GM23248 (cell line): ENCODE measurements at regions not wholly inside any gene's neighbourhood (a gene's known extent, or its start where the extent isn't known, plus 50 kb on each side); places are given as distances from the start of the nearest gene placed in this dataset.

ENCODE experiments used
- DNase-seq: peaks from one replicate; pipeline ENCODE4 v3.0.0-alpha.2; 2015
- H2AFZ ChIP-seq: fragments of 200-600 bp; sonication (generic); 2 replicates; pipeline ENCODE4 v1.6.1; 2016; ENCODE audit warnings: antibody characterized with exemption
- H3F3A ChIP-seq: fragments of 200-600 bp; sonication (generic); 2 replicates; pipeline ENCODE4 v1.6.1; 2016; ENCODE audit warnings: mild to moderate bottlenecking, antibody characterized with exemption, mixed run types; ENCODE audit not compliant: insufficient read depth
- H3K27ac ChIP-seq: fragments of 200-600 bp; sonication (generic); 2 replicates; pipeline ENCODE4 v1.5.1; 2016; ENCODE audit warnings: mild to moderate bottlenecking
- H3K27me3 ChIP-seq: fragments of 200-600 bp; sonication (generic); replicated peaks from 2 replicates; pipeline ENCODE4 v1.6.1; 2016; ENCODE audit warnings: mild to moderate bottlenecking; ENCODE audit not compliant: insufficient read depth
- H3K36me3 ChIP-seq: fragments of 200-600 bp; sonication (generic); 2 replicates; pipeline ENCODE4 v1.6.1; 2016; ENCODE audit warnings: low read depth, mild to moderate bottlenecking
- H3K4me1 ChIP-seq: fragments of 200-600 bp; sonication (generic); 2 replicates; pipeline ENCODE4 v1.6.1; 2016; ENCODE audit warnings: mild to moderate bottlenecking; ENCODE audit not compliant: insufficient read depth
- H3K4me2 ChIP-seq: fragments of 200-600 bp; sonication (generic); one replicate; pipeline ENCODE4 v1.6.1; 2016; ENCODE audit warnings: mild to moderate bottlenecking; ENCODE audit not compliant: unreplicated experiment
- H3K4me3 ChIP-seq: fragments of 200-600 bp; sonication (generic); 2 replicates; pipeline ENCODE4 v1.5.1; 2016; ENCODE audit warnings: mild to moderate bottlenecking
- H3K79me2 ChIP-seq: fragments of 200-600 bp; sonication (generic); 2 replicates; pipeline ENCODE4 v1.6.1; 2016; ENCODE audit warnings: mild to moderate bottlenecking; ENCODE audit not compliant: insufficient read depth
- H3K9ac ChIP-seq: fragments of 200-600 bp; sonication (generic); 2 replicates; pipeline ENCODE4 v1.6.1; 2016; ENCODE audit warnings: mild to moderate bottlenecking
- H3K9me2 ChIP-seq: fragments of 200-600 bp; sonication (generic); 2 replicates; pipeline ENCODE4 v1.6.1; 2016; ENCODE audit warnings: mixed run types, mild to moderate bottlenecking, moderate library complexity; ENCODE audit not compliant: insufficient read depth
- H3K9me3 ChIP-seq: fragments of 200-600 bp; sonication (generic); one replicate; pipeline ENCODE4 v1.6.1; 2017; ENCODE audit warnings: low read depth
- H4K20me1 ChIP-seq: fragments of 200-600 bp; sonication (generic); 2 replicates; pipeline ENCODE4 v1.6.0; 2016; ENCODE audit not compliant: insufficient read depth
- EZH2 ChIP-seq: fragments of 200-600 bp; sonication (generic); IDR thresholded peaks from 2 replicates; pipeline ENCODE4 v1.6.1; 2018; ENCODE audit warnings: antibody characterized with exemption, mild to moderate bottlenecking; ENCODE audit not compliant: insufficient read depth, poor library complexity, severe bottlenecking
- EZH2phosphoT487 ChIP-seq: fragments of 200-600 bp; sonication (generic); IDR thresholded peaks from 2 replicates; pipeline ENCODE4 v1.6.1; 2018; ENCODE audit warnings: antibody characterized with exemption, moderate library complexity, mild to moderate bottlenecking, low read depth; ENCODE audit not compliant: insufficient read depth
- WGBS, 2 experiments: methylation state at CpG; one replicate each; pipeline ENCODE4 v1.1.6; 2015 to 2017; ENCODE audit warnings: low lambda C conversion rate in 2 of 2, low coverage in 1 of 2; ENCODE audit errors: missing lambda C conversion rate in 2 of 2; 5-methylcytosine and 5-hydroxymethylcytosine counted together
- in situ Hi-C: fragments of 300-500 bp; cut with MboI; formaldehyde crosslinking; loops from 2 replicates; pipeline ENCODE4 v1.15.0; 2020

DNA sequence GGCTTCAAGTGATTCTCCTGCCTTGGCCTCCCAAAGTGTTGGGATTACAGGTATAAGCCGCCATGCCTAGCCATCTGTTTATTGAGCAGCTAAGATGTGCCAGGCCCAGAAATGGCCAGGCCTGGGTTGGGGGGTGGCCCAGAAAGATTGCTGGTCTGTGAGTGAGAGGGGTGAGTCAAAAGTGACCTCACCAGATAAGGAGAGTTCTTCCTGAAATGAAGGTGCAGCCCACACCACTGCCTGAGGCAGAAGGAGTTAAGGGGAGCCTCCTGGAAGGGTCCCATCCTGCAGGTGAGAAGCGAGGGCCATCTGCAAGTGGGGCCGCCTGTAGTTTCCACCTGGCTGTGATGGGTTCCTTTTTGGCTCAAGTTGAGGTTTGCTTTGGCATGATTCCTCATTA is 96.9 kb upstream of the KLF4 start:
- Histone ChIP-seq H3K36me3 (no peaks in the 10 kb centered on the region), H4K20me1 (no peaks in the 10 kb centered on the region), H3K4me2 (no peak overlapping the region), H3K9me3 (no peaks in the 10 kb centered on the region), H3K27ac (no peak overlapping the region), H3K9ac (no peak overlapping the region), H3K27me3 (no peaks in the 10 kb centered on the region), H3K4me1 (no peaks in the 10 kb centered on the region), H3K79me2 (no peaks in the 10 kb centered on the region), H2AFZ (no peak overlapping the region), H3F3A (no peaks in the 10 kb centered on the region), H3K9me2 (no peaks in the 10 kb centered on the region), H3K4me3 (no peak overlapping the region)
- TF ChIP-seq EZH2 (no peak), EZH2phosphoT487 (no peak)
- DNase-seq, result no peak
- in situ Hi-C loops, result no loop called here
- WGBS, 2 experiments, result 73 to 91% methylated on average over 3 of the region's 3 CpGs

DNA sequence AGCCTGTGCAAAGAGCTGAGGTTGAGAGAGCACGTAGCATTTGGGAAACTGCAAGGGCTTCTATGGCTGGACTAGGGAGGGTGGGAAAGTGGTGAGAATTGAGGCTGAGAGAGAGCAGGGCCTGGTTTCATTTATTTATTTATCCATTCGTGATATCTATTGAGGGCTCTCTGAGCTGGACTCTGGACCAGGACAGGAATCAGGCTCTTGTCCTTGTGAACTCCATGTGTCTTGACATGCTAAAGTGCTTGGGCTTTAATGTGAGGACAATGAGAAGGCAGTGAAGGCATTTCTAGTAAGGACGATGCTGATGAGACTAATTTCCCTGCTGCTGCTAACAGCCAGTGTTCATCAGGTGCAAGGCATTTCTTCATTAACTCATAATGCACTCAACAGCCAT is 95.9 kb upstream of the KLF4 start:
- Histone ChIP-seq H3K4me1 (no peaks in the 10 kb centered on the region; the same call in 1 of the 2 replicates), H3F3A (no peaks in the 10 kb centered on the region), H3K4me3 (no peak overlapping the region), H3K9me2 (no peaks in the 10 kb centered on the region), H4K20me1 (no peaks in the 10 kb centered on the region), H2AFZ (no peak overlapping the region), H3K4me2 (no peak overlapping the region), H3K27me3 (no peaks in the 10 kb centered on the region), H3K79me2 (no peaks in the 10 kb centered on the region), H3K36me3 (no peaks in the 10 kb centered on the region), H3K27ac (no peak overlapping the region), H3K9ac (no peak overlapping the region), H3K9me3 (no peaks in the 10 kb centered on the region)
- in situ Hi-C loops, result no loop called here
- no peak for DNase-seq
- TF ChIP-seq EZH2phosphoT487, result no peak
- TF ChIP-seq EZH2, result no peak
- whole genome bisulfite sequencing, 2 experiments, result 61 to 68% methylated on average over 3 of the region's 3 CpGs

DNA sequence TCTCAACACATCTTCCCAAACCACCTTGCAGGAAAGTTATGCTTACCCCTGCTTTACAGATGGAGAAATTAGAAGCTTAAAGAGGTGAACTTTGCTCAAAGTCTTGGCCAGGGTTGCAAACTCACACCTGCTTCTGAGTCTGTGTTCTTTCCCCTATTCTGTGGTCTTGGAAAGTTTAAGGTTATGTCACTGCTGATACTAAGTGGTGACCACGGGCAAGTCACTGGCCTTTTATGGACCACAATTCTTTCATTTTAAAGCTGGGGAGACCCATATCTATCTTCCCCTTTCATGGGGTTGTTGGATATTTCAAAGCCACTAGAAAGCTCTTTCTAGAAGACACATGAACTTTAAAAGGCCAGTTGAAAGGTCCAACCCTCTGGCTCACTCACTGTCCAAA is 95.4 kb upstream of the KLF4 start:
- Histone ChIP-seq H3K27me3 (no peaks in the 10 kb centered on the region), H2AFZ (no peak overlapping the region), H3K4me1 (no peaks in the 10 kb centered on the region; the same call in 1 of the 2 replicates), H3K27ac (no peak overlapping the region), H3K36me3 (no peaks in the 10 kb centered on the region), H3K9ac (no peak overlapping the region), H3K4me3 (no peak overlapping the region), H3K79me2 (no peaks in the 10 kb centered on the region), H3F3A (no peaks in the 10 kb centered on the region), H3K4me2 (no peak overlapping the region), H3K9me2 (no peaks in the 10 kb centered on the region), H3K9me3 (no peaks in the 10 kb centered on the region), H4K20me1 (no peaks in the 10 kb centered on the region)
- in situ Hi-C loops, result no loop called here
- WGBS, 2 experiments, result 75 to 88% methylated on average over 1 of the region's 1 CpG
- no peak for TF ChIP-seq EZH2phosphoT487
- TF ChIP-seq EZH2, result no peak
- no peak for DNase-seq

DNA sequence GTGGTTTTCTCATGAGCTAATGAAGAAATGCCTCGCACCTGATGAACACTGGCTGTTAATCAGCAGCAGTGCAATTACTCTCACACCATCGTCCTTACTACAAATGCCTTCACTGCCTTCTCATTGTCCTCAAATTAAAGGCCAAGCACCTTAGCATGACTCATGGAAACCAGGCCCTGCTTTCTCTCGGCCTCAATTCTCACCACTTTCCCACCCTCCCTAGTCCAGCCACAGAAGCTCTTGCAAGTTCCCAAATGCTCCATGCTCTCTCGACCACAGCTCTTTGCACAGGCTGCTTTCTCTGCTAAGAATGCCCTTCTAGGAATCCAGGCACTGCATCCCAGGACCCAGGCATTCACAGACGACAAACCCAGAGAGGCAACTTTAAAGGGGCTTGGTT is 94.6 kb upstream of the KLF4 start:
- Histone ChIP-seq H3K9me3 (no peaks in the 10 kb centered on the region), H4K20me1 (no peaks in the 10 kb centered on the region), H3K9me2 (no peaks in the 10 kb centered on the region), H3K27me3 (no peaks in the 10 kb centered on the region), H3K9ac (no peak overlapping the region), H3K36me3 (no peaks in the 10 kb centered on the region), H3F3A (no peaks in the 10 kb centered on the region), H2AFZ (no peak overlapping the region), H3K79me2 (no peaks in the 10 kb centered on the region), H3K4me2 (no peak overlapping the region), H3K4me1 (no peaks in the 10 kb centered on the region; the same call in 1 of the 2 replicates), H3K27ac (no peak overlapping the region), H3K4me3 (no peak overlapping the region)
- no peak for TF ChIP-seq EZH2phosphoT487
- TF ChIP-seq EZH2, result no peak
- DNase-seq, result peak; percentile 2
- in situ Hi-C loops, result no loop called here
- 59 to 65% methylated on average over 5 of the region's 5 CpGs for WGBS, 2 experiments

DNA sequence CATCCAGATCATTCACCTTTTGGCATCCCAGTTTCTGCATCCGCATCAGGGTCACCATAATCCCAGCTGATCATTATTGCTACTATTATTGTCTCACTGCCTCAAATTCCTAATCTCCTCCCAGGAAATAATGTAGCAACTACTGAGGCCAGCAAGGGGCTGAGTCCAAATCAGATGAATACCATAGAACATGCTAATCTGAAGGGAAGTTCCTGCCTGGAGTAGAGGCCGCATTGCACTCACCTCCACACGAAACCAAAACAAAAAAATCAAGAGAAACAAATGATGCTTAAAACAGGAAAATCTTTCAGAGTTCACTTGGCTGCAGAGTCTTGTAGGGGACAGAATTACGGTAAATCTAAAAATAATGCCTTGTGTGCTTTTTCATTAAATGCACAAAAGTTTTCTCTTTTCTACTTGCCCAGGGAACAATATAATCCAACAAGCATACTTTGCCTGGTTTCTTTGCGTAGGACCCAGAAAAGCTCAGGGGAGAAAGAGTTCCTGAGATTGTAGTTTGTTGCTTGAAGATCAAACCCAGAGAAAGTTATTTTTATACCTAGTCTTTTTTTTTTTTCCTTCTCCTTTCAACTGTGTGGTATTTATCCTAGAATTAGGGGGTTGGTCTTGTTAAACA is 87.7 kb upstream of the KLF4 start:
- Histone ChIP-seq H3K9me2 (no peaks in the 10 kb centered on the region), H3K27ac (no peak overlapping the region), H3K4me1 (no peaks in the 10 kb centered on the region; the same call in 1 of the 2 replicates), H3K79me2 (no peaks in the 10 kb centered on the region), H3K9ac (no peak overlapping the region), H3K36me3 (no peaks in the 10 kb centered on the region), H3F3A (no peaks in the 10 kb centered on the region), H3K4me3 (no peak overlapping the region), H2AFZ (no peak overlapping the region), H3K9me3 (no peaks in the 10 kb centered on the region), H4K20me1 (no peaks in the 10 kb centered on the region), H3K27me3 (no peaks in the 10 kb centered on the region), H3K4me2 (no peak overlapping the region)
- WGBS, 2 experiments, result 62 to 70% methylated on average over 5 of the region's 5 CpGs
- no peak for TF ChIP-seq EZH2phosphoT487
- TF ChIP-seq EZH2, result no peak
- in situ Hi-C loops, result no loop called here
- DNase-seq, result no peak
